ENCODE measurements at regions not wholly inside any gene's neighbourhood (a gene's known extent, or its start where the extent isn't known, plus 50 kb on each side); places are given as distances from the start of the nearest gene placed in this dataset.

DNA sequence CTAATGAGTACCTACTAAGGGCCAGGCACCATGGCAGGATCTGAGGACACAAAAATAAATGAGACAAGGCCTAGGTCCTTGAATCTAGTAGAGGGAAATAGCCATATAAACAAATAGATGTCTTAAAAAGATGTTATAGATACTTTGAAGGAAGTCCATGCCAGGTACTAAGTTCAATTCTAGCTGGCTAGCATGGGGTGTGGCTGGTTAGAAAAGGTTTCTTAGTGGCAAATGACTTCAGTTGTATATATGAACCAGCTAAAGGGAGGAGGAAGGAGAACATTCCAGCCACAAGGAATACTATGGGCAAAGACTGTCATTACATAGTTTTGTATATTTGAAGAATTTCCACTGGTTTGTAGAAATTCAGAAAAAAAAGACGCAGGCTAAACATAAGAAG lies 133.6 kb upstream of the BMP4 start:
- no peak for DNase-seq (ENCODE audit: low spot score)

DNA sequence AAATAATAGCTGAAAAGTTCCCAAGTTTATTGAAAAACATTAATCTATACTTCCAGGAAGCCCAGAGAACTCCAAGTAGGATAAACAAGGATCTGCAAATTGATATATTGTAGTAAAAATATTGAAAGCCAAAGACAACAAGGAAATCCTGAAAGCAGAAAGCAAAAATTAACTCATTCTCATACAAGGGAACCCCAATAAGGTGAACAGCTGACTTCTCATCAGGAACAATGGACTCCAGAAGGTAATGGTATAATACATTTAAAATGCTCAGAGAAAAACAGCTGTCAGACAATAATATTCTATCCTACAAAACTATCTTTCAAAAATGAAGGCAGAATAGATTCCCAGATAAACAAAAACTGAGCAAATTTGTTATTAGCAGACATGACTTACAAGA lies 138.1 kb upstream of the BMP4 start:
- no peak for DNase-seq (ENCODE audit: low spot score)

DNA sequence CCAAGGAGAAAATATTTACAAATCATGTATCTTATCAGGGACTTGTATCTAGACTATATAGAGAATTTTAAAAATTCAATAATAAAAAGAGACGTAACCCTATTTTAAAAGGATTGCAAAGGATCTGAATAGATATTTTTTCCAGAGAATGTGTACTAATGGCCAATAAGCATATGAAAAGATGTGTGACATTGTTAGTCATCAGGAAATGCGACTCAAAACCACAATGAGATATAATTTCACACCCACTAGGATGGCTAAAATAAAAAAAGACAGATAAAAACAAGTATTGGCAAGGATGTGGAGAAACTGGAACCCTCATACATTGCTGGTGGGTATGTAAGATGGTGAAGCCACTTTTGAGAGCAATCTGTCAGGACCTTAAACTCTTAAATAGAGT lies 141.9 kb upstream of the BMP4 start:
- no peak for DNase-seq (ENCODE audit: low spot score)

DNA sequence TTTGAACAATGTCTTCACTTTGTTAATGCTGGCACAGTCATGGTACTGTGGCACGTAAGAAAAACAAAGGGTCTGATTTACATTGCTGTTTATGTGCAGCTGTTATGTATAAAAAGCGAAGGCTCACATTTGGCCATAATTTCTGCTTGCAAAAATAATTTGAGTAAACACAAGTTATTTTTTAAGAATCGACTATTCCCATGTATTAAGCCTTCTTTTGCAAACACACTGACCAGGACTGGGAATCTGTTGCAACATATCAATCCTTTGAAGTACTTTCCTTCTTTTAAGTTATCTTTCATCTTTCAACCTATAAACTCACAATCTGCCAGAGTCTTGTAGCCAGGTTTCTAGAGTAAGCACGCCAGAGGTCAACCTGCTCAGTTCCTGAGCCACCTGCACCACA lies 145.4 kb upstream of the BMP4 start:
- no peak for DNase-seq (ENCODE audit: low spot score)

DNA sequence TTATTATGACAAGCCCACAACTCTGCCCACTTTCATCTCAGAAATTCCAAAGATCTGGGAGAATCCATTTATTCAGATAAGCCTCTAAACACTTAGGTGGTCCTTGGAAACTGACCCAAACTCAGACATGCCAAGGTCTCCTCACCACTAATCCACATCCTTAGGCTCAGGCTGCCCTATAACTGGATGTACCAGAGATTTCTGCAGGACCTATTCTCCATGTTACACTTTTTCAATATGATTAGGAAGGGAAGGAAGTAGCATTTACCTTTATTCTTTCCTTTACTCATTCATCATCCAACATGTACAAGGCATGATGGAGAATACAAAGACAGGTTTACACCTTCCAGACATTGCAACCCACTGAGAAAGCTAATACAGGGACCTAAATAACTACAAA lies 145.9 kb upstream of the BMP4 start:
- no peak for DNase-seq (ENCODE audit: low spot score)

DNA sequence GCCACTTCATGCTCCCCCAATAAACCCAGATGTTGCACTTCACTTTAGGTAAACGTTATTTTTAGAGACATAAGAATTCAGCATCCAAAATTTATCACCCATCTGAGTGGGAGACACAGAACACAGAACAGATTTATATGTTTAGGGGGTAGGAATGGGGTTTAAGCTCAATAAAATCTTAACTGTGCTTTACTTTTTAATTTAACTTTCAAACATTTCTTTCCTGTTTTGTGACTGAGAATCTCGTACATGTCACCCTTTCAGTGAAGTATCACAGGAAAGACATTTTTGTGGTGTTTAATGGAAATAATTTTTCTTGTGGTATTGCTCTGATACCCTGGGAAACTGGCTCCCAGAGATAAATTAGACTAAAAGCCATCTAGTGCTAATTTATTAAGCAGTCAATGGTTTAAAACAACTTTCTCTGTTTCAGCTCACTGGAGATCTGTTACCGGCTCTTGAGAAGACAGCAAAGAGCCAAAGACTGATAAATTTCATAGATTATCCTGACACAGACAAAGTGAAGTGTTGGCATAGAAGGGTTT lies 148.0 kb upstream of the BMP4 start:
- no peak for DNase-seq (ENCODE audit: low spot score)

DNA sequence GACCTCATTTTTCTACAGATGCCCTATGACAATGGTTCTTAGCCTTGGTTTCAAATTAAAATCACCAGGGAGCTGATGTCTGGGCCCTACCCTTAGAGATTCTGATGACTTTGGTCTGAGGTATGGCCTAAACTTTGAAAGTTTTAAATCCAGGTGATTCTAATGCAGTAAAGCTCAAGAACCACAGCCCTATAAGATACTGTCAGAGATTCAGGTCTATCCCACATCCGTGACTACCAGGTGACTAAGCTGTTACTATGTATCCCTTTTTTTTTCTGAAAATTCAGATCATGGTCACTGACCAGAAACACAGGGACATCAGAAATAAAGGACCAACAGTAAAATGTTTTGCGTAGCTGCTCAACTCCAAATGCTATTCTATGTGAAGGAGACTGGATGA lies 148.8 kb upstream of the BMP4 start:
- no peak for DNase-seq (ENCODE audit: low spot score)

DNA sequence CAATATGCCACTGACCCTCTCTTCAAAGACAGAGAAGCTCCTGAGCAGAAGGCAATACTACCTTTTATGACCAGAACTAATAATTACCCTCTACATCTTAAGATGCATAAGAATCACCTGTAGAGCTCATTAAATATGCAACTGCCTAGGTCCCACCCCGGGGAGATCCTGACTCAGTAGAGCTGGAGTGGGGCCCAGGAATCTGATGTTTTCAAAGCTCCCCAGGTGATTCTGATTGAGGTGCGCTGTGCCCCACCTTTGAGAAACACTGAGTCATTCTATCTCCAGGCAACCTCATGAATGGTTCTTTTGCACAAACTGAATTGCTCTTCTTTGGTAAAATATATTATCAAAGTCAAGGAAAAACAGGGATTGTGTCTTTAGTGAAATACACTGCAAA lies 149.3 kb upstream of the BMP4 start:
- no peak for DNase-seq (ENCODE audit: low spot score)

DNA sequence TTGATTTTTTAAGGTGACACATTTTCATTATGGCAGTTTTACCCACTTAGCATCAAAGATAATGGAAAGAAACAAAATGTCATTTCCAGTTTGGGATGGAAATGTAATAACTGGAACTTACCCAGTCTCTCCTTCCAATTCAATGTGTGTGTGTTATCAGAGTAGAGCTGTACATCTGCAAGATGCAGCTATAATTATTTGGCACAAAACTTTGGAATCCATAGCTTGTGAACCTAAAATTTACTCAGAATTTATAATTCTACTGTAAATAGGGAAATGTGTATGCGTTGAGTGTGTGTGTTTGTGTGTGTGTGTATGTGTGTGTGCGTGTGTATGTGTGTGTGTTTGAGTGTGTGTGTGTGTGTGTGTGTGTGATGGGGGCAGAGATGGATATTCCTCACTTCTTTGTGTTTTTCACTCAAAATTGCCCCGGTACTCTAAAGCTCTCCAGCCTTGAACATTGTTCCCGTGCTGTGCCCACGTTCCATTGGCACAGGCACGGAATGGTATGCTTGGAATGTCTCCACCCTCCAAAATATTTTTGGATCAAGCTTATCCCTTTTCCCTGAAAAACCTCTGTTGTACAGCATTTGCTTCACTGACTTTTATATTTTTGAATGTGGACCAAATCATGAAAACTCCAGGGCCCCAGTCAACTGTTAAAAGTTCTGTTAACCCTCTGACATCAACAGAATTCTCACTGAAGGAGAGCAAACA lies 150.2 kb upstream of the BMP4 start:
- DNase-seq (ENCODE audit: low spot score) = no peak

DNA sequence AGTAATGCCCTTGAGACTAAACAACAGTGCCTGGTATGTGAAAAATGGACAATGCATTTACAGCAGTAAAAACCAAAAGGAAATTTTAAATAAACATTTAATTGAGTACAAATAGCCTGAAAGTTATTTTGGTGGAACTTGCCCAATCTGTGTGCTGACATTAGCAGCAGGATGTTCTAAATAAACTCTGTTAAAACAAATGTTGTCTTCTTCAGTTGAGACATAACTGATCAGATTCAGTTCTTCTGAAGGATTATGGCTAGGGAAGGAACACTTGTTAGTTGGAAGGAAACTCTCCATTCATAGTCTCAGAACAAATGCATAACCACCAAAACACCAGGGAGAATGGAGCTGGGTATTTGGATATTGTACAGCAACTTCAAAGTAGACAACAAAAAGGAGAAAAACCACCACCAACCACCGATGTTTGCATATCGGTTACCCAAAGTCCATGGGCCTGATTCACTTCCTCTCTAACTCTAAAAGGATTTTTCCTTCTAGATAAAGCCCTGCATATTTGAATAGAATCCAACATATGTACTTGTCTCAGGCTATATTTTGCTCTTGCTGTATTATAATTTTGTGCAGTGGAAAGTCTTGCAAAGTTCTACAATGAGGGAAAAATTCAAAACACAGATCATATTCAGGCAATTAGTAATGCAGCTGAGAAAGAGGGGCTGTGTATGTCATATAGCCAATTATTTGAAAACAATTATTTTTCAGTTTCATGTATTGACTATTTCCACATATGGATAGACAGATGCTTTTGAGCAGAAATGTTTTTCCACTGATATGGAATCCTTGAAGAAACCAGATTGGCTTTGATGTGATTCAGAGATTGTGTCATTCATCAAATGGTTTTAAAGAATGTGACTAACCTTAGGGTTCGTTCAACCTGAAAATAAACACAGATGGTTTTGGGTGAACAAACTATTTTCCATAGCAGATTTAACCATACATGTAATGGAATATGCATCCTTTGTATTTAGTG lies 152.2 kb upstream of the BMP4 start:
- DNase-seq (ENCODE audit: low spot score) = no peak

DNA sequence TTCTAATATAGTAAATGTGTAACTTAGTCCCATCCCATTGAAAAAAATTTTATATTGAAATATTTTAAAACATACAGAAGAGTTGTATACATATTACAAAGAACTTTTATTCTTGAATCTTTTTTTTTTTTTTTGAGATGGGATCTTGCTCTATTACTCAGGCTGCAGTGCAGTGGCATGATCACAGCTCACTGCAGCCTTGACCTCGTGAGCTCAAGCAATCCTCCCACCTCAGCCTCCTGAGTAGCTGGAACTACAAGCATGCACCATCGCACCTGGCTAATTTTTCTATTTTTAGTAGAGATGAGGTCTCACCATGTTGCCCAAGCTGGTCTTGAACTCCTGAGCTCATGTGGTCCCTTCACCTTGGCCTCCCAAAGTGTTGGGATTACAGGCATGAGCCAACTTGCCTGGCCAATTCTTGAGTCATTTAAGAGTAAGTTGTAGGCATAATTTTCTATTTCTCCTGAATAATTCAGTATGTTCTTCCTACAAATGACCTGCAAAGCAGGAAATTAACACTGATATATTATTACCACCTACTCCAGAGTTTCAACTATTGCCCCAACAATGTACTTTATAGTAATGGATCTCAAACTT lies 153.0 kb upstream of the BMP4 start:
- no peak for DNase-seq (ENCODE audit: low spot score)

DNA sequence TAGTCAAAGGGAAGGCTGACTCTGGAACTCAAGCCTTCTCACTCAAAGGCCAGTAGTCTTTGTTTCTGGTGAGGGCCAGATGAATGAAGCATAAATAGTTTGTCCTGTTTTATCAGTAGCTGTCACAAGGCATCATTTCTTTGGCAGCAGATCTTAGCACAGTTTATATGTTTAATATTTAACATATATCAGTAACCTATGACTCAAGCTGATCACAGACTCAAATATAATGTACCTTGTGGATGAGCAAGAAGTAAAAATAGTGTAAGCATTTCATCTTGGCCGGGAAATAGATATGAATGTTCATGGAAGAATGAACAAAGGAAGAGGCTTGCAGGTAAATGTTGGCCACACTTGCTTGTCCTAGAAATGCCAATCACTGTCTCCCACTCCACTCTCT lies 158.3 kb upstream of the BMP4 start:
- no peak for DNase-seq (ENCODE audit: low spot score)

DNA sequence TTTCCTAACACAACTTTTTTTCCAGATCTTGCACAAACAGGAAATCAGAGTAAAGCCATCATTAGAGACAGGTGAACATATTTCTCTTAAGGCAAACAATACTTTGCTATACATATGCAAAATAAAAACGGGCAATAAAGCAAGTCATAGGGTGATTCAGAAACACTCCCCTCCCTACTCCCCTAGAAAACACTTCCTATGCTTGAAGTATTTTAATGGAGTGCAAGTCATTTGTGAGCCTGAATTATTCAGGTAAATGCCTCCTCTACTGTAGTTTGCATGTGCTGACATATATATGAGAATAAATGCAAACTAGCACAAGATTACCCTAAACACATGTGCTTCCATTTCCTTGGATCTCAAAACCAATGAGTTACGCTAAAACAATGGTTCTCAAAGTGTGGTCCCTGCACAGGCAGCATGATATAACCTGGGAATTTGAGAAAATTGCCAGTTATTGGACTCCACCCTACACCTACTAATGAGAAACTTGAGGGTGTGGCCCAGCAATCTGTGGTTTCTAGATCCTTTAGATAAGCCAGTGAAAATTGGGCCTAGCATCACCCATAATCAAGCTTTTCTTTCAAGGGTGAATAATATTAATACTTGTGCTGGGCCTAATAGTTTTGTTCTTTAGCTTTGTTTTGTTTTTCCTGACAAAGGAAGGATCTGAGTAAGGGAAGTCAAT lies 159.7 kb upstream of the BMP4 start:
- DNase-seq (ENCODE audit: low spot score) = no peak

DNA sequence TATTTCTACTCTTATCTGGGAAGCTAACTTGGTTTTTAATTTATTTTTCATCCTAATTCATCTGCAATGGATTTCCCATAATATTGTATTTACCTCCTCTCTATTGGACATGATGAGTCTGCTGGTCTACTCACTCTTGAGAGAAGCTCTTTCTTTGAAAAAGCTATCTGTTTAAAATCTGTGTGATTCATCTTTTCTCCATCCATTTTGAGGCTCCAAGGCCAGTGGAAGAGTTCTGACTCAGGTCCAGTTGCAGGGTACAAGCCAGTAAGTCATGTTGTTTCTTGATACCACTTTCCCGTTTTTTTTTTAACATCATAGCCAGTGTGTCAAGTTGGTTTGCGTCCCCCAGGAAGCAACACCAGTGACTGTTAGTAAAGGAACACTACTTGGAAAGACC lies 160.3 kb upstream of the BMP4 start:
- DNase-seq (ENCODE audit: low spot score) = no peak

DNA sequence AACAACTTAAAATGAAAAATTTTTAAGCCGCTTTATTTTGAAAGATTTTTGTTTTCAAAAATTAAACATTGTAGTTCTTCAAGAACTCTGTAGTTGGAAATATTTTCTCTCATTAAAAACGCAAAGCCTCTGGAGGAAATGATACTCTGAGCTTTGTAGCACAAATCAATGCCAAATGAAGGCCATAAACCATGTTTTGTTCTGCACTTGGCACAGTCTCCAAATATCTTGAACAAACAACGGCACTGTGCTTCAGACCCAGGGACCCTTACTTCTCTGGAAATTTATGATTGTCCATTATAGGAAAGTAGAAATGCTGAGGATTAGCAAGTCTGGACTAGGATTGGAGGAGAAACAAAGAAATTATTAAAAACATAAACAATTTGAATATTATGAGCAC lies 160.8 kb upstream of the BMP4 start:
- no peak for DNase-seq (ENCODE audit: low spot score)

DNA sequence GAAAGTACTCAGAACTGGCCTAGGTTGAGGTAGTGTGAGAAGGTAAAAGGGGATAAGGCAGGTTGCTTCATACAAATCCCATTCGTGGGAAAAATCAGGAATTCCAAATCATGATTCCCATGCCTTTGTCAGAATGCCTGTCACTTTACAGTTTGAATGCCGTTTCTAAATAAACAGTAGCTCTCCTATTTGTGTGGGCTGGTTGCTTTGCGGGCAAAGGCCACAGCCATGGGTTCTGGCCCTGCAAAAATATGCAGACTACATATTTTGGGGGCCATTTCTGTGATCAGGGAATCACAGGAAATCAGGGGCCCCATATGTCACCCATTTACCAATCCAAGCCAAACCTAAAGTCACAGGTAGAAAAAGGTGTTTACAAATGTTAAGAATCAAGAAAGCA lies 161.3 kb upstream of the BMP4 start:
- DNase-seq (ENCODE audit: low spot score) = no peak

DNA sequence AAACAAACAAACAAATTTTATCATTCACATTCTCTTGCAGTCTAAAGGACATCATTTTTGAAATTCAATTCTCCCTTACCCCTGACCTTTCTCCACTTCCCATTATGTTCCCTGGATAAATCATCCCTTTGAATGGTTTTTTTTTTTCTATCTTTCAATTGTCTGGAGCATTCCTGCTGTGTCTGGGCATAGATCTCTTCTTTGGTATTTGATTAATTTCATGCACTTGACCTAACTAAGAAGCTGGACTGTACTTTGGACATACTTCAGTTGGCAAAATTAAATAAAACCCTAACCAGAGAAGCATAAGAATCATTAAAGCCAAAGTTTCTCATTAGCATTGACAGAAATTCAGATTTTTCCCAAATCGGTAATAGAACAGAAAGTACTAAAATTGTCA lies 163.6 kb upstream of the BMP4 start:
- DNase-seq (ENCODE audit: low spot score) = no peak

DNA sequence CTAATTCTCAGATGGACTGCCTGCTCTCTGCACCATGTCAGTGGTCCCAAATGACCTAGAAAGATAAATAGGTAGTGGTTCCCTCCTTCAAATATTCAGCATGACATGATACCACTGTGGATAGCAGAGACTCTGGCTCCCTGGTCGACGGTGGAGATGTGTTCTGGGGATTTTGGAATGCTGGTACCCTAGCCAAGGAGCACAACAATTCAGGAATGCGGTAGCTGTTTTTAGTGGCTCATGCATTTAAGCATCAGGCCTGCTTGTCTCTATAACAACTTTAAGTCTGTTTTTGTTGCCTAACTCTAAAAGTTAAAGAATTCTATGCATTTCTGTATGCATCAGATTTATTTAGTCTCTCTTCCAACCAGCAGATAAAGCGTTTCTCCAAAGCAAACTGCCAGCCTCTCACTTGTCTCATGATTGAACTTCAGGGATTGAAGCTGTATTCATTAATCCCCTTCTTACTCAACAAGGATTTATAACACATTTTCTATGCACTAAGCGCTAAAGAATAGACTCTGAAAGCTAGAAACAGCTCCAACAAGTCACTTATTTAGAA lies 164.9 kb upstream of the BMP4 start:
- DNase-seq (ENCODE audit: low spot score) = no peak

DNA sequence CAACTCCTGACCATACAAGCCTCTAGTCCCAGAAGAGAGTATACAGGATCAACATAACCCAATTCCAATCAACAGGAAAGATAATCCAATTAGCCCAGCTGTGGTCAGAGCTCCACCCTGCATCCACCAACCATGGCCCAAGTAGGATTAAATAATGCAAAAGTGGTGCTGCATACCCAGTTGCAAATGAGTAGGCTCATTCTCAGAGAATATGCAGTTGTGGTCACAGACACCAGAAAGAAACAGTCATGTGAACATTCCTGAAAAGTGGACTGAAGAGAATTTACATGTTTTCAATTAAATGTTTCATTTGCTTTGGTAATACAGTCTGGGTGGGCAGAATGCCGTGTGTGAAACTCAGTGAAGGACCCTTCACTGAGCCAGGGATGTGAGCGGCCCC lies 167.2 kb upstream of the BMP4 start:
- no peak for DNase-seq (ENCODE audit: low spot score)

DNA sequence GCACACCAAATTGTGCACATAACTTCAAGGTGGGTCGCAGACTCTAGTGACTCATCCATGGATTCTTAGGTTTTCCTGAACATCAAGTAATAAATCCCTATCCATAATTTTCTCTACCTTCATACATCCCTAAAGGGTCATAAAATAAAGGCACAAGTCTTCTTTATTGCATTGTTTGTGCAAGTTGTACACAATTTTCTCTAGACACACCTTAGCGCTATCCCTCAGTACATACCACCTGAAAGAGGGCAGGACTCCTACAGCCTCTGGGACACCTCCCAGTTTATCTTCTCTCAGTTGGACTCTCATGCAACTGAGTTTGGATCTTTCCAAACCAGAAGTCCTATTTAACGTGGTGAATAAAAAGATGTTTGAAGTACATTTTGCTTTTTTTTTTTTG lies 168.5 kb upstream of the BMP4 start:
- DNase-seq (ENCODE audit: low spot score) = no peak

DNA sequence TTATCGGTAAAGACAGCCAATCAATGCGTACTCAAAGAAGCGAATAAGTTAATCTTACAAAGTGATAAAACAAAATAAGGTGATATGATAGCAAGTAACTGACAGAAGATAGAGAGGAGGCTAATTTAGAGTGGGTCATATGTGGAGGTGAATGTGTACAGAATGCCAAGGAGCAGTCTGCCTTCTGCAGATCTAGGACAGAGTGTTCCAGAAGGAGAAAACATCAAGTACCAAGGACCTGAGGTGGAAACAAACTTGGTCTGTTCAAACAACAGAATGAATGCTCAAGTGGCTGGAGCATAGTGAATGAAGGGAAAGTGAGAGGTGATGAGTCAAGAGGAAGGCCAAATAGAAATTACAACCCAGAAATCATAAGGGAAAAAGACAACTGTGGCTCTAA lies 170.3 kb upstream of the BMP4 start:
- DNase-seq (ENCODE audit: low spot score) = no peak

All from SK-N-DZ (cell line).